Neural crest cell (in vitro differentiated cells): ENCODE measurements at regions not wholly inside any gene's neighbourhood (a gene's known extent, or its start where the extent isn't known, plus 50 kb on each side); places are given as distances from the start of the nearest gene placed in this dataset.

Experiments
- DNase-seq: peaks from one replicate; pipeline ENCODE4 v3.0.0; 2021; ENCODE audit warnings: low read depth, mixed read lengths, low spot score
- H3K27ac Mint-ChIP-seq: one replicate; pipeline ENCODE4 v1.8.0; 2021; ENCODE audit warnings: mild to moderate bottlenecking, mixed read lengths; ENCODE audit not compliant: unreplicated experiment
- H3K27me3 Mint-ChIP-seq: 2 replicates; pipeline ENCODE4 v1.8.0; 2021; ENCODE audit warnings: low read depth, mild to moderate bottlenecking, mixed read lengths
- H3K36me3 Mint-ChIP-seq: 2 replicates; pipeline ENCODE4 v1.8.0; 2021; ENCODE audit warnings: low read depth, mild to moderate bottlenecking, mixed read lengths
- H3K4me1 Mint-ChIP-seq: 2 replicates; pipeline ENCODE4 v1.8.0; 2021; ENCODE audit warnings: mixed read lengths
- H3K4me3 Mint-ChIP-seq: one replicate; pipeline ENCODE4 v1.8.0; 2021; ENCODE audit warnings: mild to moderate bottlenecking, mixed read lengths
- H3K9me3 Mint-ChIP-seq: 2 replicates; pipeline ENCODE4 v1.8.0; 2021; ENCODE audit warnings: mixed read lengths
- CTCF ChIP-seq: fragments of 200-600 bp; sonication (generic); conservative IDR thresholded peaks from 2 replicates; pipeline ENCODE4 v1.5.0; 2021; ENCODE audit warnings: antibody characterized with exemption, mild to moderate bottlenecking

GRCh38 chr15:36502509-36502908, 76.9 kb upstream of the CDIN1 start:
- Mint-ChIP-seq H3K4me3 (no peak overlapping the region), H3K4me1 (peaks cover 20% of the 10 kb centered on the region), H3K27me3 (no peaks in the 10 kb centered on the region), H3K27ac (no peak overlapping the region), H3K9me3 (no peaks in the 10 kb centered on the region), H3K36me3 (no peaks in the 10 kb centered on the region)
- DNase-seq, result no peak
- no peak for TF ChIP-seq CTCF

GRCh38 chr15:36506733-36507356, 72.6 kb upstream of the CDIN1 start:
- Mint-ChIP-seq H3K4me3 (no peak overlapping the region), H3K9me3 (no peaks in the 10 kb centered on the region), H3K27me3 (no peaks in the 10 kb centered on the region), H3K27ac (no peak overlapping the region), H3K36me3 (no peaks in the 10 kb centered on the region), H3K4me1 (peaks cover 3% of the 10 kb centered on the region)
- TF ChIP-seq CTCF, result no peak
- DNase-seq, result no peak

- no peak overlapping the region for H3K27ac Mint-ChIP-seq
- no peak for DNase-seq
- H3K27me3 Mint-ChIP-seq, result no peaks in the 10 kb centered on the region
- no peaks in the 10 kb centered on the region for H3K9me3 Mint-ChIP-seq
- peaks cover 3% of the 10 kb centered on the region for H3K4me1 Mint-ChIP-seq
- no peak overlapping the region for H3K4me3 Mint-ChIP-seq
- no peaks in the 10 kb centered on the region for H3K36me3 Mint-ChIP-seq
- TF ChIP-seq CTCF, result no peak
Observed at GRCh38 chr15:36507458-36507857, 72.0 kb upstream of the CDIN1 start.

- H3K4me1 Mint-ChIP-seq, result no peaks in the 10 kb centered on the region
- H3K4me3 Mint-ChIP-seq, result no peak overlapping the region
- H3K27me3 Mint-ChIP-seq, result no peaks in the 10 kb centered on the region
- H3K9me3 Mint-ChIP-seq, result no peaks in the 10 kb centered on the region
- no peak overlapping the region for H3K27ac Mint-ChIP-seq
- H3K36me3 Mint-ChIP-seq, result no peaks in the 10 kb centered on the region
- DNase-seq, result no peak
- TF ChIP-seq CTCF, result no peak
Observed at GRCh38 chr15:36511594-36511993, 67.8 kb upstream of the CDIN1 start.

- H3K4me3 Mint-ChIP-seq, result no peak overlapping the region
- no peak for TF ChIP-seq CTCF
- peaks cover 5% of the 10 kb centered on the region for H3K9me3 Mint-ChIP-seq
- H3K4me1 Mint-ChIP-seq, result peaks cover 10% of the 10 kb centered on the region
- no peak for DNase-seq
- no peaks in the 10 kb centered on the region for H3K27me3 Mint-ChIP-seq
- H3K27ac Mint-ChIP-seq, result no peak overlapping the region
- no peaks in the 10 kb centered on the region for H3K36me3 Mint-ChIP-seq
Observed at GRCh38 chr15:36517758-36518157, 61.7 kb upstream of the CDIN1 start.
